Trophoblast cell (in vitro differentiated cells and primary cell): ENCODE measurements at regions not wholly inside any gene's neighbourhood (a gene's known extent, or its start where the extent isn't known, plus 50 kb on each side); places are given as distances from the start of the nearest gene placed in this dataset.

ENCODE experiments used
- DNase-seq, 2 donors: peaks; one replicate each; pipeline ENCODE4 v3.0.0-alpha.2; 2016
- H2AFZ ChIP-seq: 2 replicates; pipeline ENCODE4 v1.6.1; 2013; ENCODE audit warnings: low read length, moderate library complexity, mild to moderate bottlenecking; ENCODE audit not compliant: insufficient read depth, poor library complexity
- H2AK5ac ChIP-seq: 2 replicates; pipeline ENCODE4 v1.6.1; 2013; ENCODE audit warnings: mild to moderate bottlenecking, low read length
- H2BK120ac ChIP-seq: 2 replicates; pipeline ENCODE4 v1.6.1; 2013; ENCODE audit warnings: low read length, mild to moderate bottlenecking, moderate library complexity; ENCODE audit not compliant: insufficient read depth, poor library complexity
- H2BK12ac ChIP-seq: 2 replicates; pipeline ENCODE4 v1.6.1; 2013; ENCODE audit warnings: mild to moderate bottlenecking, low read length, moderate library complexity
- H2BK5ac ChIP-seq: 2 replicates; pipeline ENCODE4 v1.6.1; 2013; ENCODE audit warnings: low read length, low read depth, moderate library complexity, mild to moderate bottlenecking; ENCODE audit not compliant: poor library complexity
- H3K14ac ChIP-seq: 2 replicates; pipeline ENCODE4 v1.6.1; 2013; ENCODE audit warnings: mild to moderate bottlenecking, low read length
- H3K18ac ChIP-seq: 2 replicates; pipeline ENCODE4 v1.6.1; 2013; ENCODE audit warnings: mild to moderate bottlenecking, low read length
- H3K23ac ChIP-seq: 2 replicates; pipeline ENCODE4 v1.6.1; 2013; ENCODE audit warnings: low read length
- H3K27ac ChIP-seq: 2 replicates; pipeline ENCODE4 v1.5.1; 2013; ENCODE audit warnings: low read depth, mild to moderate bottlenecking, inconsistent platforms, low read length, moderate library complexity
- H3K27me3 ChIP-seq: 2 replicates; pipeline ENCODE4 v1.6.1; 2013; ENCODE audit warnings: inconsistent platforms, mild to moderate bottlenecking, low read length, moderate library complexity; ENCODE audit not compliant: insufficient read depth
- H3K36me3 ChIP-seq, 2 experiments: 1 replicate in 1 of 2; 2 replicates in 1 of 2; pipeline ENCODE4 v1.6.1; 2013; ENCODE audit warnings: low read length in 2 of 2, mild to moderate bottlenecking in 2 of 2, moderate library complexity in 1 of 2; ENCODE audit not compliant: insufficient read depth in 2 of 2, control insufficient read depth in 1 of 2
- H3K4ac ChIP-seq: 2 replicates; pipeline ENCODE4 v1.6.1; 2013; ENCODE audit warnings: low read depth, mild to moderate bottlenecking, low read length, moderate library complexity
- H3K4me1 ChIP-seq, 2 experiments: 1 replicate in 1 of 2; 2 replicates in 1 of 2; pipeline ENCODE4 v1.6.1; 2013; ENCODE audit warnings: low read length in 2 of 2, mild to moderate bottlenecking in 2 of 2, moderate library complexity in 1 of 2; ENCODE audit not compliant: insufficient read depth in 2 of 2, control insufficient read depth in 1 of 2
- H3K4me2 ChIP-seq: 2 replicates; pipeline ENCODE4 v1.6.1; 2013; ENCODE audit warnings: inconsistent platforms, mild to moderate bottlenecking, low read length, moderate library complexity
- H3K4me3 ChIP-seq: 2 replicates; pipeline ENCODE4 v1.5.1; 2013; ENCODE audit warnings: mild to moderate bottlenecking, low read depth, low read length, inconsistent platforms
- H3K79me1 ChIP-seq: one replicate; pipeline ENCODE4 v1.6.1; 2013; ENCODE audit warnings: low read length
- H3K79me2 ChIP-seq: 2 replicates; pipeline ENCODE4 v1.6.1; 2013; ENCODE audit warnings: low read length, mild to moderate bottlenecking; ENCODE audit not compliant: control insufficient read depth, insufficient read depth, poor library complexity
- H3K9ac ChIP-seq: 2 replicates; pipeline ENCODE4 v1.6.1; 2013; ENCODE audit warnings: mild to moderate bottlenecking, low read length
- H3K9me3 ChIP-seq: 2 replicates; pipeline ENCODE4 v1.6.1; 2013; ENCODE audit warnings: low read depth, mild to moderate bottlenecking, control low read depth, inconsistent platforms, low read length; ENCODE audit not compliant: insufficient read depth
- H4K12ac ChIP-seq: 2 replicates; pipeline ENCODE4 v1.6.1; 2013; ENCODE audit warnings: low read depth, mild to moderate bottlenecking, low read length, moderate library complexity
- H4K8ac ChIP-seq: 2 replicates; pipeline ENCODE4 v1.6.1; 2013; ENCODE audit warnings: low read depth, mild to moderate bottlenecking, low read length, moderate library complexity
- H4K91ac ChIP-seq: one replicate; pipeline ENCODE4 v1.6.1; 2013; ENCODE audit warnings: low read depth, mild to moderate bottlenecking, low read length, moderate library complexity
- WGBS: extraction: QIAGEN DNeasy Blood & Tissue Kit; methylation state at CpG from one replicate; pipeline ENCODE4 v1.1.7; 2013; ENCODE audit warnings: missing lambda C conversion rate; ENCODE audit not compliant: insufficient read length, insufficient coverage; ENCODE audit errors: extremely low coverage; 5-methylcytosine and 5-hydroxymethylcytosine counted together

DNA sequence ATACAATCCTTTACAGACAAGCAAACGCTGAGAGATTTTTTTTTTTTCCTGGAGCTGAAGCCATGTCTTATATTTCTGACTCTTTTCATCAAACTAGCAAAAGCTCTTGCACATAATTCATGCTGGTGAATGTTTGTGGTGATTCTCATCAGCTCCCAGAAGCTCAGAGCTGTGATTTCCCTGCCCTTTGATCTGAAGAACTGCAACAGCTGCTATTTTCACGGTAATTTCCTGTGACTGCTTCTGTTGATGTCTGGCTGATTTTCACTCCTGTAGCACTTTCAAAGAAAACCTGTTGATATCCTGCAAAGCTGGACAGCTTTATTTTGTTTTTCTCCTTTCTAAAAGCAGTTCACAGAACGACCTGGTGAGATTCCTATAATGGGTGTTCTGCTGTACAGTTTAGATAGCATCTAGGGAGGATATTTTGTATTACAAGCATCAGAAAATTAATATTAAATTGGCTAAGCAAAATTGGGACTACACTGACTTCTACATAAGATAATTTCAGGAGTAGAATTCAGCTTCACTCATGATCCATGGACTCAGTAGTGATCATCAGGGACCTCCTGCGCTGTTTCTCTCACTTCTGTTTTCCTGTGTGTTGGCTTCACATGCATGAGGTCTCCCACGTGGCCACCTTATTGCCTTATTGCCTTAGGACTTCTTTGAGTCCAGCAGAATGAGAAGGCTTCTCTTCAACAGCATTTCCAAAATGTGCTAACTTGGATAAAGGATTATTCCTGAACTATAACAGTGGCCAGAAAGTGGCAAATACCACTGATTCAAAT lies 1111.6 kb upstream of the SORCS1 start:
- Histone ChIP-seq H3K79me2 (no peaks in the 10 kb centered on the region), H2AK5ac (no peak overlapping the region), H3K27me3 (no peaks in the 10 kb centered on the region), H4K12ac (no peak overlapping the region), H3K9ac (no peak overlapping the region), H3K4me3 (no peak overlapping the region), H3K27ac (no peak overlapping the region), H3K4ac (no peak overlapping the region), H3K4me1 (no peaks in the 10 kb centered on the region), H4K8ac (no peak overlapping the region), H3K23ac (no peak overlapping the region), H3K18ac (no peak overlapping the region), H3K9me3 (no peaks in the 10 kb centered on the region), H3K14ac (no peak overlapping the region), H3K4me2 (no peak overlapping the region), H2BK5ac (no peak overlapping the region), H2AFZ (no peak overlapping the region), H3K79me1 (no peaks in the 10 kb centered on the region), H2BK12ac (no peak overlapping the region), H3K36me3 (no peaks in the 10 kb centered on the region), H4K91ac (no peak overlapping the region), H2BK120ac (no peak overlapping the region)
- WGBS = no CpG with 5 or more reads among the region's 5 CpGs
- no peak for DNase-seq

DNA sequence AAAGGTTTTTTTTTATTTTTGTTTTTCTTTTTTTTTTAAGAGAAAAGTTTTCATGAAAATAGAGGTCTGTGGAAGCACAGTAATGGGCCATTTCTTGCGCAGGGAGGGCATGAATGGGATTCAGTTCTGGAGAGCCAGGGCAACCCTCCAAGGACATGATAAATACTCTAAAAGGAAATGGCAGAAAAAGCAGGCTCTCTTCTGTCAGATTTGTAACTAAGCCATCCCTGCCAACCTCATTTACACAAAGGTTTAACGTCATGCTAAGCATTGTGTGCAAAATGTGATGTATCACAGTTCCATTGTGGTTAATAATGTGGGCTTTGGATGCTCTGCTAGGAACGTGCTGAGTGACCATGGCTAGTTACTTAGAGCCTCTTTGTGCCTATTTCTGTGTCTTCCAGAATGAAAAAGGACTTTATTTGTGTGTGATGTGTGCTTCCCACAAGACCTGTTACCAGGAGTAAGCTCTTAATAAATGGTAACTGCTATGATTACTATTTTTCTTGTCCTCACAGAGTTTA lies 1095.9 kb upstream of the SORCS1 start:
- Histone ChIP-seq H3K9me3 (no peaks in the 10 kb centered on the region), H3K36me3 (no peaks in the 10 kb centered on the region), H3K79me1 (no peaks in the 10 kb centered on the region), H3K4me1 (no peaks in the 10 kb centered on the region), H4K8ac (no peak overlapping the region), H3K18ac (no peak overlapping the region), H4K91ac (no peak overlapping the region), H3K4ac (no peak overlapping the region), H3K23ac (no peak overlapping the region), H3K4me2 (no peak overlapping the region), H3K27ac (no peak overlapping the region), H2BK120ac (no peak overlapping the region), H3K9ac (no peak overlapping the region), H2AFZ (no peak overlapping the region), H3K4me3 (no peak overlapping the region), H3K27me3 (no peaks in the 10 kb centered on the region), H2BK5ac (no peak overlapping the region), H3K79me2 (no peaks in the 10 kb centered on the region), H3K14ac (no peak overlapping the region), H2AK5ac (no peak overlapping the region), H2BK12ac (no peak overlapping the region), H4K12ac (no peak overlapping the region)
- DNase-seq = no peak
- no CpG with 5 or more reads among the region's 3 CpGs for WGBS

DNA sequence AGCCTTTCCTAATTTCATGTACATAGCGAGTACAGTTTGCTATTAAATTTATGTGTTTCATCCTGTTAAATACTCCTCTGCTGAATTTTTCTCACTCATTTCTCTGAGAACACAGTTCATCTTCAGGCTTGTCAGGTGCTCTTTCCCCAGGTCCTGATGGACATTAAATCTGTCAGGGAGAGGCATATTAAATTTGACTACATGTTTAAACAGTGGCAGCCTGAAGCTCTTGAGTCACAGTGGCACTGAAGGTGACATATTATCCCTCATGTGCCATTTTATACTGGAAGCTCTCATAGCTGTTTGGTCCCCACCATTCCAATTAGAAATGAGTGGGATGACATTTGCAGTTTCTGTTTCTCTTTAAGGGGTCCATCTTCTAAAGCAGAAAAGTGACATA lies 1089.6 kb upstream of the SORCS1 start:
- Histone ChIP-seq H3K4me3 (no peak overlapping the region), H3K4ac (no peak overlapping the region), H3K14ac (no peak overlapping the region), H4K91ac (no peak overlapping the region), H3K27me3 (no peaks in the 10 kb centered on the region), H3K9me3 (no peaks in the 10 kb centered on the region), H3K23ac (no peak overlapping the region), H4K8ac (no peak overlapping the region), H2AK5ac (no peak overlapping the region), H2BK5ac (no peak overlapping the region), H3K18ac (no peak overlapping the region), H2BK120ac (no peak overlapping the region), H3K9ac (no peak overlapping the region), H3K36me3 (no peaks in the 10 kb centered on the region), H3K79me2 (no peaks in the 10 kb centered on the region), H3K4me1 (no peaks in the 10 kb centered on the region), H3K27ac (no peak overlapping the region), H2AFZ (no peak overlapping the region), H3K79me1 (no peaks in the 10 kb centered on the region), H4K12ac (no peak overlapping the region), H3K4me2 (no peak overlapping the region), H2BK12ac (no peak overlapping the region)
- WGBS = no CpG with 5 or more reads among the region's 1 CpG
- no peak for DNase-seq

DNA sequence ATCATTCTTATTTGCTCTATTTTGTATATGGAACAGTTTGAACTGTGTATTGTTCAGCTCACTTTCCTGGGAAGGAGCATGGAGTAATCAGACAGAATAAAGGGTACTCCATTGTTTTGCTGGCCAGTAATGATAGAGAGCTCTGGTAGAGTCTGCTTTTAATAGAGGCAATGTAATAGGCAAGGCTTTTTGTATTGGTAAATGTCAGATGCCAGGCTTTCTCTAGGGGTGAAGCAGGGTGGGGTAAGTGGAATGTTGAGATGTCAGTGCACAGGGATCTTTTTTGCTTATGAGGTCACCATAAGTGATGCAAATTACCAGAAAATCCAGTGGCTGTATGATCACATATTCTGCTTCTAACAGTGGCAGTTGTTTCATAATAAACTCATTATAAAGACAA lies 1088.3 kb upstream of the SORCS1 start:
- Histone ChIP-seq H3K18ac (no peak overlapping the region), H3K36me3 (no peaks in the 10 kb centered on the region), H3K23ac (no peak overlapping the region), H2BK120ac (no peak overlapping the region), H2AFZ (no peak overlapping the region), H3K79me1 (no peaks in the 10 kb centered on the region), H4K12ac (no peak overlapping the region), H4K8ac (no peak overlapping the region), H3K27me3 (no peaks in the 10 kb centered on the region), H4K91ac (no peak overlapping the region), H3K14ac (no peak overlapping the region), H2AK5ac (no peak overlapping the region), H3K4me2 (no peak overlapping the region), H3K27ac (no peak overlapping the region), H2BK12ac (no peak overlapping the region), H3K4ac (no peak overlapping the region), H3K9ac (no peak overlapping the region), H2BK5ac (no peak overlapping the region), H3K9me3 (no peaks in the 10 kb centered on the region), H3K4me3 (no peak overlapping the region), H3K4me1 (no peaks in the 10 kb centered on the region), H3K79me2 (no peaks in the 10 kb centered on the region)
- DNase-seq = no peak
